Gastrocnemius medialis (tissue), 4 donors: ENCODE measurements at regions not wholly inside any gene's neighbourhood (a gene's known extent, or its start where the extent isn't known, plus 50 kb on each side); places are given as distances from the start of the nearest gene placed in this dataset.

Experiments used
- ATAC-seq, 2 donors: fragments of 150-250 bp; one replicate each; pipeline ENCODE4 v1.9.1; 2016
- DNase-seq, 2 donors: peaks; one replicate each; pipeline ENCODE4 v3.0.0-alpha.2; 2019
- H3K27ac ChIP-seq, 4 donors: fragments of 200-600 bp; sonication (generic); 1 replicate in 1 of 4; 2 replicates in 3 of 4; pipeline ENCODE4 v1.5.1; 2016 to 2018; ENCODE audit warnings: mild to moderate bottlenecking in 2 of 4, moderate library complexity in 1 of 4
- H3K27me3 ChIP-seq, 3 donors: fragments of 200-600 bp; sonication (generic) in 2 of 3; 1 replicate in 1 of 3; 2 replicates in 2 of 3; pipeline versions ENCODE4 v1.5.1 to v1.6.0; 2016 to 2019; ENCODE audit warnings: mild to moderate bottlenecking in 1 of 3, moderate library complexity in 1 of 3
- H3K36me3 ChIP-seq, 2 donors: fragments of 200-600 bp; sonication (generic) in 1 of 2; one replicate each; pipeline ENCODE4 v1.5.1; 2017 to 2018
- H3K4me1 ChIP-seq, 2 donors: fragments of 200-600 bp; sonication (generic) in 1 of 2; one replicate each; pipeline ENCODE4 v1.5.1; 2016 to 2017; ENCODE audit warnings: mild to moderate bottlenecking in 2 of 2
- H3K4me3 ChIP-seq, 4 donors: fragments of 200-600 bp; sonication (generic) in 3 of 4; 1 replicate in 1 of 4; 2 replicates in 3 of 4; pipeline ENCODE4 v1.5.1; 2016 to 2019; ENCODE audit warnings: mild to moderate bottlenecking in 2 of 4
- H3K9me3 ChIP-seq, 3 donors: fragments of 200-600 bp; sonication (generic) in 2 of 3; 1 replicate in 1 of 3; 2 replicates in 2 of 3; pipeline ENCODE4 v1.5.1; 2016 to 2019
- CTCF ChIP-seq, 5 experiments: fragments of 450-650 bp in 3 of 5; fragments of 200-600 bp in 2 of 5; sonication (generic) in 2 of 5; IDR thresholded peaks in 4 of 5; conservative IDR thresholded peaks in 1 of 5; 1 replicate in 4 of 5; 2 replicates in 1 of 5; pipeline ENCODE4 v1.5.1; 2016 to 2019; ENCODE audit warnings: antibody characterized with exemption in 5 of 5, mild to moderate bottlenecking in 3 of 5, moderate library complexity in 3 of 5
- POLR2A ChIP-seq, 2 donors: fragments of 450-650 bp; IDR thresholded peaks; one replicate each; pipeline ENCODE4 v1.6.1; 2017; ENCODE audit warnings: antibody characterized with exemption in 2 of 2, mild to moderate bottlenecking in 2 of 2, moderate library complexity in 2 of 2
- in situ Hi-C, 4 donors: fragments of 200-750 bp; cut with MboI; loops; one replicate each; pipeline versions ENCODE4 v1.15.0 to v1.8.0; 2017; ENCODE audit warnings: low sequenced_read_pairs in 4 of 4
- intact Hi-C: fragments of 100-400 bp; cut with DNase I; formaldehyde crosslinking; loops from one replicate; pipeline ENCODE4 v1.15.1; 2023; ENCODE audit warnings: low total_unique reads

DNA sequence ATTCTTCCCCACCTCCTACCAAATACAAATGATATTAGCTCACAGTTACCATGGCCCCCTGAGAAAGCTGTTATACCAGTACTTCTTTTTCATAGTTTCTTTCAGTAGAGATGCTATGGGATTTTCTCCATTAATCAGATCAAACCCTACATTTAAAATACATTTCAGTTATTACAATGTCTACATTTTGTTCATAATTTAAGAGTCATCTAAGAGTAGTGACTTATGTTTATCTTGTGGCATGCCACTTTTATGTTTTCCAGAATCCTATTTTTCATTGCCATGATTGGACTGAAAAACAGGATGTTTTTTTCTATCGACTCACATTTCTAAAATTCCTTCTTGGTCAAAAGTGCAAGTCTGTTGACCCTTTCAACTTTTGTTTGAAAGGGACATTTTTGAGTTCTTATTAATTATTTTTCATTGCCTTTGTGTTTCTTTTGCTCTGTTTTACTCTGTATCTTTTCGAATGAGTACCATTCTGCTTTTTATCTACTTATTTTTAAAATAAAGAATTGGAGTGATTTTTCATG lies 77.4 kb upstream of the ANXA1 start:
- ATAC-seq (no peak), DNase-seq (no peak)
- Histone ChIP-seq H3K36me3 (no peaks in the 10 kb centered on the region), H3K9me3 (no peaks in the 10 kb centered on the region), H3K27me3 (no peaks in the 10 kb centered on the region), H3K4me3 (no peak overlapping the region), H3K4me1 (no peaks in the 10 kb centered on the region), H3K27ac (no peak overlapping the region)
- in situ Hi-C loops (no loop called here), intact Hi-C loops (no loop called here)
- TF ChIP-seq CTCF (IDR thresholded peaks at IDR 0.05 in 4 of 5, conservative IDR thresholded peaks at IDR 0.05 in 1 of 5) = no peak
- TF ChIP-seq POLR2A (IDR thresholded peaks at IDR 0.05) = no peak

- Histone ChIP-seq H3K4me3 (no peak overlapping the region), H3K4me1 (no peaks in the 10 kb centered on the region), H3K27ac (no peak overlapping the region), H3K36me3 (no peaks in the 10 kb centered on the region), H3K9me3 (no peaks in the 10 kb centered on the region), H3K27me3 (no peaks in the 10 kb centered on the region)
- intact Hi-C loops = no loop called here
- ATAC-seq (no peak), DNase-seq (no peak)
- no peak for TF ChIP-seq CTCF (IDR thresholded peaks at IDR 0.05 in 4 of 5, conservative IDR thresholded peaks at IDR 0.05 in 1 of 5)
- no peak for TF ChIP-seq POLR2A (IDR thresholded peaks at IDR 0.05)
- in situ Hi-C loops = no loop called here
Measured at GRCh38 chr9:73073337-73074175, 78.1 kb upstream of the ANXA1 start.

DNA sequence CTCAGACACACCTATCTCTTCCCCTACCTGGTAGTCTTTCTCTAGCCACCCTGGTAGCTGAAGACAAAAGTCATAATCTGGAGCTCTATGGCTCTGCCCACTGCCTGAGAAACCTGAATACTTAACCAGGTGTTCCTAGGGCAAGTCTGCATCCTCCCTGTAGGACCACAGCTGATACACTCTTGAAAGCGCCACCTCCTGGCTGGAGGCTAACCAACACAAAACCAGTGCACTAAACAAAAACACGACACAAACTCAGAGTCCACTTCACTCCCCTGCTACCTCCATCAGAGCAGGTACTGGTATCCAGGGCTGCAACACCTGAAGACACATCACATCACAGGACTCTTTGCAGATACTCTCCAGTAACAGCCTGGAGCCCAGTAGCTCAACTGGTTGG lies 84.6 kb upstream of the ANXA1 start:
- no peaks in the 10 kb centered on the region for H3K36me3 ChIP-seq
- DNase-seq (no peak), ATAC-seq (no peak)
- intact Hi-C loops = no loop called here
- in situ Hi-C loops = no loop called here
- no peaks in the 10 kb centered on the region for H3K9me3 ChIP-seq
- H3K27me3 ChIP-seq = no peaks in the 10 kb centered on the region
- no peak overlapping the region for H3K4me3 ChIP-seq
- no peak for TF ChIP-seq CTCF (IDR thresholded peaks at IDR 0.05 in 4 of 5, conservative IDR thresholded peaks at IDR 0.05 in 1 of 5)
- no peak for TF ChIP-seq POLR2A (IDR thresholded peaks at IDR 0.05)
- no peaks in the 10 kb centered on the region for H3K4me1 ChIP-seq
- no peak overlapping the region for H3K27ac ChIP-seq

DNA sequence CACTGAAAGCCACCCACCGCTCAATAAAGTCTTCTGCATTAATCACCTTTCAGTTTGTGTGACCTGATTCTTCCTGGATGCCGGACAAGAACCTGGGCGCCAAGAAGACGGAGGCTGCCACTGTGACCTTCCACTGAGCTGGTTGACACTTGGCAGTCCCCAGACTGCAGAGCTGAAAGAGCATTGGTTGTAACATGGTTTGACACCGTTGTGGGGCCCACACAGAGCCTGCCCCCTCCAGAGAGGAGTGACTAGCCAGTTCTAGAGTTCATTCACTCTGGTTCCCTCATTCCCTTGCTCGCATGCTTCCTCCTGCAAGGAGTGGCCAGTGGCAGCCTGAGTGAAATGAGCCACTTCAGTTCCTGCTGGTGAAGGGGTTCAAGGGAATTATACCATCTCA lies 86.2 kb upstream of the ANXA1 start:
- Histone ChIP-seq H3K4me3 (no peak overlapping the region), H3K27ac (no peak overlapping the region), H3K9me3 (no peaks in the 10 kb centered on the region), H3K4me1 (no peaks in the 10 kb centered on the region), H3K36me3 (no peaks in the 10 kb centered on the region), H3K27me3 (no peaks in the 10 kb centered on the region)
- TF ChIP-seq POLR2A (IDR thresholded peaks at IDR 0.05) = no peak
- TF ChIP-seq CTCF (IDR thresholded peaks at IDR 0.05 in 4 of 5, conservative IDR thresholded peaks at IDR 0.05 in 1 of 5) = no peak
- in situ Hi-C loops = no loop called here
- ATAC-seq (no peak), DNase-seq (no peak)
- intact Hi-C loops = no loop called here
